Epithelial cell of esophagus (primary cell): ENCODE measurements at regions not wholly inside any gene's neighbourhood (a gene's known extent, or its start where the extent isn't known, plus 50 kb on each side); places are given as distances from the start of the nearest gene placed in this dataset.

Experiments
- DNase-seq: peaks from one replicate; pipeline ENCODE4 v3.0.0; 2010; ENCODE audit warnings: low read depth
- H3K4me3 ChIP-seq: 2 replicates; pipeline ENCODE4 v1.5.1; 2011; ENCODE audit warnings: mild to moderate bottlenecking, low read length, control low read depth
- CTCF ChIP-seq: IDR thresholded peaks from 2 replicates; pipeline ENCODE4 v1.5.1; 2011; ENCODE audit warnings: low read depth, mild to moderate bottlenecking, low read length, control low read depth, inconsistent platforms; ENCODE audit not compliant: insufficient read depth; ENCODE audit errors: missing control alignments

GRCh38 chr13:26965952-26966700 is 205.5 kb downstream of the USP12 start:
- no peak overlapping the region for H3K4me3 ChIP-seq
- TF ChIP-seq CTCF, result no peak
- no peak for DNase-seq

- no peak for DNase-seq
- H3K4me3 ChIP-seq, result no peak overlapping the region
- no peak for TF ChIP-seq CTCF
These were observed 204.0 kb upstream of the GPR12 start for GRCh38 chr13:26964278-26965250.

GRCh38 chr13:26962671-26963070 is 202.1 kb upstream of the GPR12 start:
- no peak overlapping the region for H3K4me3 ChIP-seq
- DNase-seq, result no peak
- no peak for TF ChIP-seq CTCF

- DNase-seq, result no peak
- TF ChIP-seq CTCF, result no peak
- no peak overlapping the region for H3K4me3 ChIP-seq
These were observed 201.5 kb upstream of the GPR12 start for GRCh38 chr13:26961890-26962615.

- H3K4me3 ChIP-seq, result no peak overlapping the region
- no peak for TF ChIP-seq CTCF
- DNase-seq, result no peak
These were observed 196.6 kb upstream of the GPR12 start for GRCh38 chr13:26957182-26957581.

GRCh38 chr13:26956522-26957142 is 196.0 kb upstream of the GPR12 start:
- TF ChIP-seq CTCF, result no peak
- H3K4me3 ChIP-seq, result no peak overlapping the region
- no peak for DNase-seq
